ENCODE measurements at regions not wholly inside any gene's neighbourhood (a gene's known extent, or its start where the extent isn't known, plus 50 kb on each side); places are given as distances from the start of the nearest gene placed in this dataset.

- no peak for TF ChIP-seq CTCF (IDR thresholded peaks at IDR 0.05 in 2 of 3, conservative IDR thresholded peaks at IDR 0.05 in 1 of 3; ENCODE audit: borderline replicate concordance in 1 of 3, insufficient read depth in 1 of 3, low read depth in 2 of 3, low read length in 2 of 3)
- TF ChIP-seq RAD21 (IDR thresholded peaks at IDR 0.05; ENCODE audit: low read depth), result no peak
- TF ChIP-seq ATF3 (IDR thresholded peaks at IDR 0.05), result no peak
- no peak for TF ChIP-seq CBX3 (IDR thresholded peaks at IDR 0.05; ENCODE audit: low read depth)
- TF ChIP-seq SP1 (IDR thresholded peaks at IDR 0.05; ENCODE audit: low read depth), result no peak
- no peak for TF ChIP-seq POLR2A (IDR thresholded peaks at IDR 0.05; ENCODE audit: borderline replicate concordance, extremely low read depth, insufficient read depth, insufficient read length)
- TF ChIP-seq EZH2phosphoT487 (IDR thresholded peaks at IDR 0.05; ENCODE audit: borderline replicate concordance), result no peak
- TF ChIP-seq JUND (IDR thresholded peaks at IDR 0.05), result no peak
- no peak for TF ChIP-seq CEBPB (IDR thresholded peaks at IDR 0.05; ENCODE audit: low read depth)
- no peak for TF ChIP-seq EZH2 (IDR thresholded peaks at IDR 0.05)
These were observed 68.8 kb upstream of the MYLIP start (continued) for GRCh38 chr6:16060039-16060438.

- Histone ChIP-seq H4K20me1 (ENCODE audit: insufficient read depth) (no peaks in the 10 kb centered on the region), H2AFZ (ENCODE audit: low read depth, low read length, poor library complexity, severe bottlenecking) (no peak overlapping the region), H3K4me3 (replicated peaks in 1 of 2; ENCODE audit: low read depth in 1 of 2, low read length in 2 of 2) (no peak overlapping the region), H3K27me3 (ENCODE audit: insufficient read depth, low read length) (no peaks in the 10 kb centered on the region), H3K27ac (ENCODE audit: low read depth, low read length) (no peak overlapping the region), H3K36me3 (ENCODE audit: control insufficient read depth in 1 of 2, insufficient read depth in 2 of 2, low read length in 2 of 2) (no peaks in the 10 kb centered on the region), H3K4me2 (ENCODE audit: low read length) (no peak overlapping the region), H3K4me1 (ENCODE audit: control insufficient read depth in 1 of 2, insufficient read depth in 2 of 2, low read length in 2 of 2) (no peaks in the 10 kb centered on the region), H3K79me2 (ENCODE audit: insufficient read depth, low read length) (no peaks in the 10 kb centered on the region), H3K9me2 (ENCODE audit: insufficient read depth) (no peaks in the 10 kb centered on the region), H3K9me3 (ENCODE audit: control insufficient read depth in 1 of 2, insufficient read depth in 1 of 2, low read depth in 1 of 2, low read length in 2 of 2) (no peaks in the 10 kb centered on the region), H3K9ac (ENCODE audit: low read length) (no peak overlapping the region)
- no TSS peak for BruUV-seq (replicated peaks)
- intact Hi-C loops (cut with micrococcal nuclease), result no loop called here
- ATAC-seq (no peak), DNase-seq (ENCODE audit: low read depth, low spot score) (no peak)
- CTCF ChIA-PET, result no interaction called here
- POLR2A ChIA-PET, result interaction anchor here (1.3 kb wide), 1 partner anchor 69 kb away, joined by 4 read pairs; the partner anchor contains the start of gene MYLIP
- RAD21 ChIA-PET (ENCODE audit: low non-redundant PET in 1 of 2, low total read pairs in 2 of 2, uncharacterized antibody in 2 of 2, unreplicated experiment in 2 of 2), result no interaction called here
- no peak for TF ChIP-seq EZH2phosphoT487 (IDR thresholded peaks at IDR 0.05; ENCODE audit: borderline replicate concordance)
- no peak for TF ChIP-seq ZNF274 (IDR thresholded peaks at IDR 0.05; ENCODE audit: low read depth, low read length)
- no peak for TF ChIP-seq MAX (IDR thresholded peaks at IDR 0.05)
- no peak for TF ChIP-seq POLR2A (IDR thresholded peaks at IDR 0.05; ENCODE audit: borderline replicate concordance, extremely low read depth, insufficient read depth, insufficient read length)
- TF ChIP-seq EZH2 (IDR thresholded peaks at IDR 0.05), result no peak
- no peak for TF ChIP-seq CTCF (IDR thresholded peaks at IDR 0.05 in 2 of 3, conservative IDR thresholded peaks at IDR 0.05 in 1 of 3; ENCODE audit: borderline replicate concordance in 1 of 3, insufficient read depth in 1 of 3, low read depth in 2 of 3, low read length in 2 of 3)
- no peak for TF ChIP-seq SP1 (IDR thresholded peaks at IDR 0.05; ENCODE audit: low read depth)
- no peak for TF ChIP-seq ZFX (IDR thresholded peaks at IDR 0.05)
- no peak for TF ChIP-seq POLR2AphosphoS5 (IDR thresholded peaks at IDR 0.05; ENCODE audit: low read depth, low read length)
- TF ChIP-seq EGR1 (IDR thresholded peaks at IDR 0.05; ENCODE audit: low read depth), result no peak
- TF ChIP-seq JUND (IDR thresholded peaks at IDR 0.05), result no peak
- TF ChIP-seq SIN3A (IDR thresholded peaks at IDR 0.05; ENCODE audit: low read depth), result no peak
- no peak for TF ChIP-seq CEBPB (IDR thresholded peaks at IDR 0.05; ENCODE audit: low read depth)
- no peak for TF ChIP-seq TCF7L2 (IDR thresholded peaks at IDR 0.05; ENCODE audit: borderline replicate concordance, extremely low read depth, insufficient read depth, insufficient read length)
- TF ChIP-seq ELF1 (IDR thresholded peaks at IDR 0.05; ENCODE audit: borderline replicate concordance, low read depth), result no peak
- no peak for TF ChIP-seq RAD21 (IDR thresholded peaks at IDR 0.05; ENCODE audit: low read depth)
- no peak for TF ChIP-seq YY1 (IDR thresholded peaks at IDR 0.05; ENCODE audit: extremely low read depth, insufficient replicate concordance, low read depth, low read length)
These were observed 69.4 kb upstream of the MYLIP start for GRCh38 chr6:16059496-16059895.
